ENCODE measurements at regions not wholly inside any gene's neighbourhood (a gene's known extent, or its start where the extent isn't known, plus 50 kb on each side); places are given as distances from the start of the nearest gene placed in this dataset.

- TF ChIP-seq CTCF (IDR thresholded peaks at IDR 0.05) (no peak), EP300 (IDR thresholded peaks at IDR 0.05) (no peak), POLR2A (IDR thresholded peaks at IDR 0.05) (no peak)
These were observed 1232.8 kb downstream of the TBC1D22A start for GRCh38 chr22:47995264-47995627.
